Activated effector memory CD4-positive, alpha-beta T cell treated with Interleukin-2 at 50 U/mL for 16 hours (primary cell): ENCODE measurements at regions not wholly inside any gene's neighbourhood (a gene's known extent, or its start where the extent isn't known, plus 50 kb on each side); places are given as distances from the start of the nearest gene placed in this dataset.

Experiments
- DNase-seq: peaks from one replicate; pipeline ENCODE4 v3.0.0-alpha.2; 2020

GRCh38 chr6:33921745-33922144, 117.9 kb upstream of the MLN start:
- no peak for DNase-seq

DNA sequence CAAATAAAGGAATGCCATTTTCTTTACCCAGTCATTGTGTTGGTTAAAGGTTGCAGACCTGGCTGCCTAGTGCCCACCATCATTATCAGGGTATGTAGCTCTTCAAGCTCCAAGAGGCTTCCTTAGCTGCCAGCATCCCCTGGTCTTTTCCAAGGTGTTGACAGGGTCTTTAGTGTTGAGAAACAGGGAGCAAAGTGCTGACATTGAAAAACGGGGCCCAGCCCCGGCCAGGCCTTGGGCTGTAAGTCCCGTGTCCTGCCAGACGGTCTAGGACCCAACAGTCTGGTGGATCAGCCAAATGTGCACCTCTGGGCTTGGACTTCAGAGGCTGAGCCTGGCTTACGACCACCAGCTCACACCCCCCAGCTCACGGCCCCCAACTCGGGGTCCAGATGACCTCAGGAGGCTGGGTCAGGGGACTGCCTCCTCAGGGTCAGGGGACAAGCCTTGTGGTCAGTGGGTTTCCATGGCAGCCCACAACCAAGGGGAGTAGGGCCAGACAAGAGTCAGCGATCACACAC, 114.4 kb upstream of the MLN start:
- no peak for DNase-seq

DNA sequence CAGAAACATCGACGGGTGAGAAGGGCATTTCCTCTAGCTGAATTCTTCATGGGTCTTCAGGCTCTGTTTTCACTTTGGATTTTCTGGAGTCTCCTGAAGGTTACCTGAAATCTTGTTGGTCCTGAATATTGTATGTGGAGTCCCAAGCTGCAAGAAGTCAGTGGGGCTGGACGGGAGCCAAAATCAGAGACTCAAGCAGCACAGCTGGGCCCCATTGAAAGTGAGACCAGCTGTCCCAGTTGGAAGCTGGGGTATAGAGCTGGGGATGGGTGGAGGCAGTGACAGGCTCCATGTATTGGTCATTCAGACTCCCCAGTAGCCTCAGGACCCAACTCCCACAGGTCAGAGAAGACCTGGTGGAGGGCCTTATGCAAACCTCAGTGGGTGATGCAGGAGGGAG, 111.3 kb upstream of the MLN start:
- DNase-seq = no peak

DNA sequence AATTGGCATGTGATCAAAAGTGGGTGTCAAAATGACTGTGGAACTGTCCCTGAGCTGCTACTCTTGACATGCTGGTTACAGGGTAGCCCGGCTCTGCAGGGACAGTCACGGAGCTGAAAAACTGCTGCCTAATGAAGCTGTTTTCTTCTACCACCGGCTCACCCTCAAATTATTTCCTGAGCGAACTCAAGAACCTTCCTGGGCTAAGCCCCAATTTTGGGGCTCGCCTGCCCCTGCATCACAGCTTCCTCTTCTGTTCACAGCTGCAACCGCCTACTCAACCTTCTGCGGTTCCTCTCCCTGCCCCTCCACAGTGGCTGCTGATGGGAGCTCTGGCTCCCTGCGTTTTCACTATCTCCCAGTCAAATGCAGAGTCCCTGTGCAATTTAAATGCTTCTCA, 110.8 kb upstream of the MLN start:
- DNase-seq = peak; percentile 34

DNA sequence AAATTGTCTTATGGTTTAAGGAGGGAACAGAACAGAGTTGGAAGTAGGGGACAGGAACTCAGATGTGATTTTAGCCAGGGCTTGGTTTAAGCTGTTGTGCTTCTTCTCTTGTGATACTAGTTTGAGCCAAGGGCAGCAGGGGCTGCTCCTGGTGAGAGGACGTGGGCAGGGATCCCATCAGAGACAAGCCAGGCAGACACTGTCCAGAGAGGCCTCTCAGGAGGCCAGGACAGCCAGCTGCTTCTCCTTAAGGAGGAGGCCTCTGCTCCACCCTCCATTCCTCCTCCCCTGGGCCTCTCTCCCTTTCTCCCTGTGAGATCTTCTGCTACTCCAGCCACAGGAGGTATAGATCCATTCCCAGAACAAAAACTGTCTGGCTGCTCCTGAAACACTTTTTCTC, 108.4 kb upstream of the MLN start:
- DNase-seq = no peak

DNA sequence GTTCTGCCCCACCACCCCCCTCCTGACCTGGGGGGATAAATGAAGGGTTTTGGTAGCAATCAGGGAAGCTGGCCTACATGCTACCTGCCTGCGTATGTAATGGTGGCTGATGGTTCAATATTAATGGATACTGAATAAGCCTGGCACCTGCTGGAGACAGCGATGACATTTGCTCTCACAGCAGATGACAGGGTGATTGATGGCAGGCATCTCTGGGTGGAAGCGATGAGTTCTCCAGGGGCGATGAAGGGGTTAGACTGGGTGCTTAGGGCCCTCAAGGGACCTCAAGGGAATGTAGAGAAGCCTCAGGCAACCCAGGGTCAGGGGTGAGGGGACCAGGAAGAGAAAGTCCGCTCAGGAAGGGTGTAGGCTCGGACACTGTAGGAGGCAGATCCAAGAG, 107.7 kb upstream of the MLN start:
- no peak for DNase-seq

DNA sequence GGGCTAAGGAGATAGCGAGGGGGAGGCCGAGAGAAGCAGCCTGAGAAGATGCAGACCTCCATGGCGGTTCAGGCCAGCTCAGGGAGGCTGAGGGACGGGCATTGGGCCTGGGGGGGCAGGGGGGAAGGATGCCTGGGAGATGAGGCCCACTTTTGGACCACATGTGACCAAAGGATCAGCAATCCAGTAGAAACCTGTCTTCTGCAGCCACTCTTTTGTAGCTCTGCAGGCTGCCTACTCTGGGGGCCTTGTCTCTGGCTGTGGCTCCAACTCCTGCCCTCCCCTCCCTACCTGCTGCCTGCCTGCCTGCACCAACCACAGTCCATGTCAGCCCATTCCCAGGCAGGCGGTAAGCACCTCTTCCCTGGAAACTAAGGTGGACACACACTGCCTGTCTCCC, 106.8 kb upstream of the MLN start:
- no peak for DNase-seq

- no peak for DNase-seq
Observed at GRCh38 chr6:33909737-33910136, 105.9 kb upstream of the MLN start.

DNA sequence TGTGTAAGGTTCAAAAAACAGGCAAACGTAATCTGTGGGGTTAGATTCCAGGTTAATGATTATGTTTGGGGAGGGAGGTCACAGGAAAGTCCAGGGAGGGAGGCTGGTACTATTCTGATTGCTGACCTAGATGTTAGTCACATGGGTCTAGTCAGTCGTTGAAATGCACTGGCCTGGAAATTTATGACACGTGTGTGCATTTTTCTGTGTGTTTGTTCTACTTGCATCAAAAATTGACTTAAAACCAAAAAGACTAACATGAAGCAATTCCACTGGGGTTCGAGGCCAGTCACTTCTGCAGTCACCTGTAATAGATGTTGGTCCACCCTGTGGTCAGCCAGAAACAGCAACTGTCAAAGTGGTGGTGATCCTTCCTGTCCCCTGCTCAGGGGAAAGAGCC, 104.2 kb upstream of the MLN start:
- no peak for DNase-seq

GRCh38 chr6:33907227-33907626, 103.4 kb upstream of the MLN start:
- no peak for DNase-seq

- DNase-seq = no peak
Observed at GRCh38 chr6:33906439-33906838, 102.6 kb upstream of the MLN start.

DNA sequence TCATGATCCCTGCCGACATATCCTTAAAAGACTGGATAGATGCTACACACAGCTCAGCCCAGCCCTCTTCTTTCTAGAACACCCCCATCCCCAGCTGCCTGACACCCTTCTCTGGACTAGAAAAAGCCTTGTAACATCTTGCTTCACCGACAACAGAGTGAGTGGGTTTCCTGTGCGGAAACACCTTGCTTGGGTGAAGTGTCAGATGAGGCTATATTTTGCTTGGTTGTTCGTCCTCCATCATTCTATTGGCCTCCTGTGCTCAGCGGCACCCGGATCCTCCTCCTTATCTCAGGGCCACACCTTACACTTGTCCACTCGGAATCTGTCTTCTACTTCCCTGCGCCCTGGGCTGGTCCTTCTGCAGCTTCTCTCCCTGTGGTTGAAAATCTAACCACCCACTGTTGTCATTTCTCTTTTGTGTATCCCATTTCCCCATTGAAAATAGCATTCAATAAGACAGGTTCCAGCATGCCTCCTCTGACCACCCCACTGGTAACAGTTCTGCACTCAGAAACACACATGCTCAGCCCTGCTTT, 101.3 kb upstream of the MLN start:
- peak; percentile 39 for DNase-seq

DNA sequence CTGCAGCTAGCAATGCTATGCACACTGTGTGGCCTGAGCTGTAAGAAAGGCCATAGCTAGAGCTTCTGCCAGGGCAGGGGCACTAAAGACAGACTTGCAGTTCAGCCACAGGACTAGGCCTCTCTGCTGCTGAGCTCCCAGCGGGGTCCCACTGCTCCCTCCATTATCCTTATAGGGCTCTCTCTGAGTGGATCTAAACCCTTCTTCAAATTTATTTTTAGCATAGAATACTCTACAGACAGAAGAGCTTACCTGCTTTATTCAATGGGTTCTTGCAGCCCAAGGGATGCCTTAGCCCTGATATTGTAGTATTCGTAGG, 100.9 kb upstream of the MLN start:
- no peak for DNase-seq

DNA sequence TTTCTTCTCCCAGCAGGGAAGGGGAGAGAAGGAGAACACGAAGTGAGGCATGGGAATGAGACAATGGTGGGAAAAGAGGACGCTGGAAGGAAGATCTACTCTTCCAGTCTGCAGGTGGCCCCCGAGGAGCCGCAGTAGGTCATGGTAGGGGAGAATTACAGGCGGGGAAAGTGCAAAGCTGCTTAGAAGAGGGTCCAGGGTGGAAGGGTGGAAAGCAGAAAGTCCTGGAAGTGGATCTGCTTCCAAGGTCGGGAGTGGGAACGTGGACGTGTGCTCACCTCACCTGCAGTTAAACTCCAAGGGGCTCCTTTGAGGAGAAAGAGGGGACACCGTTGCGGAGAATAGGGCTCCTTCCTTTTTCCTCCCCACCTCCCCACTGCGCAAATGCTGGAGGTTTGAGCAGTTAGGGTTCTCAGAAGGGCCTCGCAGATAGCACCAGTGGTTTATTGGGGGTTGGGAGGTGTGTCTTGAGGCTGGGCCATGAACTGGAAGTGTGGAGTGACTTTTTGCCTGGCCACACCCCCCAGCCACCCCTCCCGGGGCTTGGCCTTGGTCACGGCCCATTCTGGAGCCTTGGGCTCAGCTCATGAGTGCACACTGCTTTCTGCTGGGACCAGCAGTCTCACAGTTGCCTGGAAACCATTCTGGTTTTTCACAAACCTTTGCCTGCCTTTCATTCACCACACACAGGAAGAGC, 100.4 kb upstream of the MLN start:
- peak; percentile 59 for DNase-seq

GRCh38 chr6:33903579-33903978, 99.8 kb upstream of the MLN start:
- DNase-seq = no peak

DNA sequence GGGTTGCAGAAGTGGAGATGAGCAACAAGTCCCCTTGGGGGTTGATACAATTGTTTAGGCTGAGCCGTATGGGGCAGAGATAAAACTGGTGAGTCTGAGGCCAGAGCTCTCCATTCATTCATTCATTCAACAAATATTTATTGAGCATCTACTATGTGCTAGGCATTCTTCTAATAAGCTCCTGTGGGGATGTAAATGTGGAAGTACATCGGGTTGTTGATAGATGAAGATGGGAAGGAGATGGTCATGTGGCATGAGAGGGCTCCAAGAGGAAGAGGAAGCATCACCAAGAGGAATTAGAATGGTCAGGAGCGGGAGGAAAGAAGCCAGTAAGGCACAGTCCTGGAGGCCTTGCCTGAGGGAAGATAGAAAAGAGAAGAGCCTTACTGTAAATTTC, 98.7 kb upstream of the MLN start:
- no peak for DNase-seq

DNA sequence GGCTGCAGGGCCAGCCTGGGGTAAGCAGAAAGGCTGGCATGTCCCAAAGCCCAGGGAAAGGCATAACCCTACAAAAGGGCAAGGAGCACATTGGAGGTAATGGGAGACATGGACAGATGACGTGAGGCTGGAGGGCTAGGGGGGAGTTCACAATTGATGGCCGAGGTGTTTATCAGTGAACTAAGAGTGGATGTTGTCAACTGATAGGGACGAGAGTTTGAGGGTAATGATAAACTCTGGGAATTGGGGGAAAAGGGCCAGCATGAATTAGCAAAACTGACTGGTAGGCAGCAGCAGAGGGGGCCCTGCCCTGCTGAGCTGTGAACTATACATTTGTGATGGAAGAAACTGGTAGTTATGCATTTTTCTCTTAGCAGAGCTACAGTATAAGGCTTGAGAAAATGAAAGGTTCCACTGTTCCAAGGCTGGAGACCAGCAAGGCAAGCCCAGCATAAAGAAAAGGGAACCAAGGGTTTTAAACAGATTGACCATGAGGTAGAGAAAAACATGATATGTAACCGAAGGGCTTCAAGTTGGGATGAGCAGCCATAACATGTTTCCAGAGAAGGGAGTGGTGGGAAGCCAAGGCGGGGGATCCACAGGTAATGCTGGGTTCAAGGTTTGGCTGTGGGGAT, 98.1 kb upstream of the MLN start:
- no peak for DNase-seq

- DNase-seq = no peak
Observed at GRCh38 chr6:33898771-33899170, 95.0 kb upstream of the MLN start.

DNA sequence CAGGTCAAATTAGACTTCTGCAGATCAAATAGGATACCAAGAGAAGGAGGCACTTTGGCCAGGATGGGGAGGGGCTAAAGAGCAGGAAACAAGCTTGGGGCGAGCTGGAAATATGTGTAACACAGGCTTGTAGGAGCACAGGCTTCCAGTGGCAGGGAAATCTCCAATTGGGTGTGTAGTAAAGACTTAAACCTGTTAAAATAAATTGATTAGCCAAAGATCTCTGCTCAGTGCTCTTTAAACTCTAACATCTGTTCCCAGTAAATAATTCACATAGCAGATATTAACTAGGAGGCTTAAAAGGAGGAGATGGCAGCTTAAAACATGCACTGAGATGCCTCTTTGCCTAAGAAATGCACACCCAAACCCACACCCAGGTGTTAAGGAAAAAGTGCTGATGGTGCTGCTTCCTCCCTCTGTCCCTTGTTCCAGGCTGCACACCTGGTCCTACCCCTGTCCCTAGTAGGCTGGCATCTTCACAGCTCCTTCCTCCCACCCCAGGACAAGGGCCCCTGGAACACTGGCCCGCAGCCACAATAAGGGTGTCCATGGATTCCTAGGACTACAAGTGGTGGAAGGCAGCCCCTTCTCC, 93.5 kb upstream of the MLN start:
- DNase-seq = no peak

DNA sequence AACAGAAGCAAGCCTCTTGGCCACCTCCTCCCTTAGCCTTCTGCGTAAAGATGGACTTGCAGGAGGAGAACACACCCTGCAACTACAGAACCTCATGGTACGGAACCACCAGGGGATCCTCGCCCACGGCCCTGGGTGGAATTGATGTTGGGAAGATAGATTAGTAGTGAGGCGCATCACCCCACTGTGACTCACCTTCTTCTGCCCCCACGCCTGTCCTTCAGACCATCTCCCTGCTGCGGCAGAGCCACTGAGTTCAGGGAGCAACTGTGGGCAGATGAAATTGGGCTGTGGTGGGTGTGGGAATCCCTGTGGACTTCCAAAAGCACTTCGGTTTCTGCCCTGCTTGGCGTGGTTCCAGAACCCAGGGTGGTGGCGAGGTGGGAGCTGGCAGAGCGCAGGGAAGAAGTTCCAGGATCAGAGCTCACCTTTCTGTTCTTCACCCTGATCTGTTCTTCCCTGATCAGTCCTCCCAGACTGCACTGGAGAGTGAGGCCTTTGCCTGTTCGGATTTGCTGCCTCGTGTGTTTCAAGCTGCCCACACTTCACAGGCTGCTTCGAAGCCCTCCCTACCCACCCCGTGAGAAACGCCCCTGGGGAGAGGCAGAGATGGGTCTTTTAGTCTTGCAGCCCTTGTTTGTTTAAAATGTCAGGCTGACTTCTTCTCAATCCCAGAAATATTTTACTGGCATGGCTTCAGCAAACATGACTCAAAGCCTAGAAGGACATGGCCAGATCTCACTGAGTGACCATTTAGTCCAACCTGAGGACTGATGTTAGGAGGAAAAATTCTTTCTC, 92.8 kb upstream of the MLN start:
- no peak for DNase-seq

GRCh38 chr6:33895988-33896387, 92.2 kb upstream of the MLN start:
- DNase-seq = no peak

GRCh38 chr6:33895296-33895695, 91.5 kb upstream of the MLN start:
- DNase-seq = no peak

GRCh38 chr6:33894438-33894837, 90.6 kb upstream of the MLN start:
- no peak for DNase-seq
